HEK293 (cell line): ENCODE measurements at regions not wholly inside any gene's neighbourhood (a gene's known extent, or its start where the extent isn't known, plus 50 kb on each side); places are given as distances from the start of the nearest gene placed in this dataset.

Experiments
- CTCF ChIP-seq: fragments of 450-650 bp; formaldehyde crosslinking; IDR thresholded peaks from 2 replicates; pipeline ENCODE4 v1.5.1; 2016; ENCODE audit warnings: missing biosample characterization, missing genetic modification characterization
- KLF16 ChIP-seq: fragments of 450-650 bp; formaldehyde crosslinking; IDR thresholded peaks from 2 replicates; pipeline ENCODE4 v1.5.1; 2017; ENCODE audit warnings: missing biosample characterization, missing genetic modification characterization
- MEIS1 ChIP-seq: sonication (generic); formaldehyde crosslinking; IDR thresholded peaks from 2 replicates; pipeline ENCODE4 v1.8.1; 2022; ENCODE audit warnings: missing genetic modification reagents, mild to moderate bottlenecking, borderline replicate concordance
- YY1 ChIP-seq: fragments of 450-650 bp; formaldehyde crosslinking; IDR thresholded peaks from 2 replicates; pipeline ENCODE4 v1.5.1; 2018; ENCODE audit warnings: missing biosample characterization, missing genetic modification characterization
- ZNF121 ChIP-seq: fragments of 450-650 bp; formaldehyde crosslinking; IDR thresholded peaks from 2 replicates; pipeline ENCODE4 v1.5.1; 2016; ENCODE audit warnings: missing biosample characterization, missing genetic modification characterization
- ZNF18 ChIP-seq: fragments of 450-650 bp; formaldehyde crosslinking; IDR thresholded peaks from 2 replicates; pipeline ENCODE4 v1.5.1; 2016; ENCODE audit warnings: missing biosample characterization, missing genetic modification characterization
- ZNF24 ChIP-seq: fragments of 450-650 bp; formaldehyde crosslinking; IDR thresholded peaks from 2 replicates; pipeline ENCODE4 v1.5.1; 2016; ENCODE audit warnings: missing biosample characterization, missing genetic modification characterization
- ZNF280D ChIP-seq: fragments of 450-650 bp; formaldehyde crosslinking; IDR thresholded peaks from 2 replicates; pipeline ENCODE4 v1.5.1; 2016; ENCODE audit warnings: missing biosample characterization, missing genetic modification characterization
- ZNF37A ChIP-seq: fragments of 450-650 bp; IDR thresholded peaks from 2 replicates; pipeline ENCODE4 v1.5.1; 2018; ENCODE audit warnings: missing biosample characterization, missing genetic modification characterization
- ZNF449 ChIP-seq: fragments of 450-650 bp; formaldehyde crosslinking; IDR thresholded peaks from 2 replicates; pipeline ENCODE4 v1.5.1; 2017; ENCODE audit warnings: missing biosample characterization, mild to moderate bottlenecking, missing genetic modification characterization, moderate library complexity
- ZNF510 ChIP-seq: fragments of 450-650 bp; formaldehyde crosslinking; IDR thresholded peaks from 2 replicates; pipeline ENCODE4 v1.5.1; 2018; ENCODE audit warnings: mild to moderate bottlenecking, missing genetic modification characterization, missing biosample characterization; ENCODE audit not compliant: insufficient replicate concordance
- ZNF555 ChIP-seq: fragments of 450-650 bp; formaldehyde crosslinking; conservative IDR thresholded peaks from 2 replicates; pipeline ENCODE4 v1.5.1; 2017; ENCODE audit warnings: missing biosample characterization, mild to moderate bottlenecking, missing genetic modification characterization, inconsistent platforms
- ZNF624 ChIP-seq: fragments of 450-650 bp; formaldehyde crosslinking; IDR thresholded peaks from 2 replicates; pipeline ENCODE4 v1.5.1; 2017; ENCODE audit warnings: missing biosample characterization, missing genetic modification characterization

- no peak for TF ChIP-seq YY1 (tag by site-specific recombination)
- no peak for TF ChIP-seq ZNF37A (tag by site-specific recombination)
- peak; percentile 96 for TF ChIP-seq ZNF555 (tag by site-specific recombination)
- TF ChIP-seq CTCF (tag by site-specific recombination) = no peak
- no peak for TF ChIP-seq KLF16 (tag by site-specific recombination)
- no peak for TF ChIP-seq MEIS1 (CRISPR knock-in tag)
- no peak for TF ChIP-seq ZNF624 (tag by site-specific recombination)
- no peak for TF ChIP-seq ZNF280D
- TF ChIP-seq ZNF449 (tag by site-specific recombination) = no peak
- no peak for TF ChIP-seq ZNF18
- TF ChIP-seq ZNF24 = no peak
- TF ChIP-seq ZNF510 (tag by site-specific recombination) = peak; percentile 77
- TF ChIP-seq ZNF121 (tag by site-specific recombination) = 0 out of 2 replicates have a peak, but pooled peaks have one; percentile 16
Measured at GRCh38 chr1:14318830-14319229, 279.7 kb upstream of the KAZN start.
